ENCODE measurements at regions not wholly inside any gene's neighbourhood (a gene's known extent, or its start where the extent isn't known, plus 50 kb on each side); places are given as distances from the start of the nearest gene placed in this dataset.

DNA sequence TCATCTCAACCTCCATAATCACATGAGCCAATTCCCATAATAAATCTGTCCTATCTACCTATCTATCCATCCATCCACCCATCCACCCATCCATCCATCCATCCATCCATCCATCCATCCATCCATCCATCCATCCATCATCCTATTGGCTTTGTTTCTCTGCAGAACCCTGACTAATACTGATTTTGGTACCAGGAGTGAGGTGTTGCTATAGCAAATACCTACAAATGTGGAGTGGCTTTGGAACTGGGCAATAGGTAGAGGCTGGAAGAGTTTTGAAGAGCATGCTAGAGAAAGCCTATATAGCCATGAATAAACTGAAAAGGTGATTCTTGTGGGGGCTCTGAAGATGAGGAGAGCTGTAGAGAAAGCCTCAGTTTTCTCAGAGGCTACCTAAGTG, 88.7 kb upstream of the ANKRD28 start:
- intact Hi-C loops (cut with DNase I; ENCODE audit: low total_unique reads): no loop called here
- H3K9me3 ChIP-seq: no peaks in the 10 kb centered on the region
- DNase-seq: no peak

DNA sequence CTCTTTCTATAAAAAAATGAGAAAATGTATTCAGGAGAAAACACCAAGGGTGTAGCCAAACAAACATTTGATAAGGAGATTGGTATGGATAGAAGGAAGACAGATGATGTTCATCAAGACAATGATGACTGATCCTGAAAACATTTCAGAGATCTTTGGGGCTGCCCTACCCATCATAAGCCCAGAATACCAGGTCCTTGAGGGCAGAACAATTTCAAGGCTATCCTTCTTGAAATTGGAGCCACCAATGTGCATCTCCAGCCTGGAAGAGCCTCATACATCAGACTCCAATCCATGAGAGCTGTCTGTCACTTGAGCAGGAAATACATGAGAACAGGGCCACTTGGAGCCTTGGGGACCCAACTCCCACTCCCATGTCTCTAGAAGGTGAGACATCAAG, 89.5 kb upstream of the ANKRD28 start:
- H3K27me3 ChIP-seq: no peaks in the 10 kb centered on the region
- no peak for DNase-seq
- H3K4me1 ChIP-seq: peaks cover 0 to 4% (median 1%) of the 10 kb centered on the region in 4 donors
- H3K36me3 ChIP-seq: no peaks in the 10 kb centered on the region
- no peaks in the 10 kb centered on the region for H3K9me3 ChIP-seq
- intact Hi-C loops (cut with DNase I; ENCODE audit: low total_unique reads): no loop called here
- TF ChIP-seq POLR2AphosphoS5 (IDR thresholded peaks at IDR 0.05) (no peak), EP300 (IDR thresholded peaks at IDR 0.05) (no peak)
- no peak overlapping the region for H3K27ac ChIP-seq
- no peak overlapping the region for H3K4me3 ChIP-seq

More for the DNA sequence above, 88.7 kb upstream of the ANKRD28 start:
- Histone ChIP-seq H3K4me1 (no peaks in the 10 kb centered on the region), H3K27ac (no peak overlapping the region), H3K4me3 (no peak overlapping the region), H3K27me3 (no peaks in the 10 kb centered on the region), H3K36me3 (no peaks in the 10 kb centered on the region)
- TF ChIP-seq POLR2A (IDR thresholded peaks at IDR 0.05) (no peak), CTCF (IDR thresholded peaks at IDR 0.05) (no peak)

DNA sequence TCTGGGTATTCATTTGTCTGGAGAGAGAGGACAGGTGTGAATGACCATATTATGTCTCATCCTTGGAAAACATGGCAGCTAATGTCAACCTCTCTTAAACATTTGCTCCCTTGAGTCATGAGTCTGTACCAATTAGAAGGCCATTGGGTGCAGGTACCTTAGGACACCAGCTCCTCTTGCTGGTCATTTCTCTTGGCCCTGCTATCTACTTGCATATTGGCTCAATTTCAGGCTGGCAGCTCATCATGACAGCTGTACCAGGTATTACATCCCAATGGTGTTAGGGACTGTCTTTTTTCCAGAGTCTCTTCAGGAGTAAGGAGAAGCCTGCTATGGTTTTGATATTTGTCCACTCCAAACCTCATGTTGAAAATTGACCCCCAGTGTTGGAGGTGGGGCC, 92.2 kb upstream of the ANKRD28 start:
- Histone ChIP-seq H3K4me1 (peaks cover 0 to 27% (median 11%) of the 10 kb centered on the region in 4 donors), H3K27me3 (no peaks in the 10 kb centered on the region), H3K27ac (no peak overlapping the region), H3K9me3 (no peaks in the 10 kb centered on the region), H3K36me3 (no peaks in the 10 kb centered on the region), H3K4me3 (no peak overlapping the region)
- intact Hi-C loops (cut with DNase I; ENCODE audit: low total_unique reads): no loop called here
- DNase-seq: no peak
- TF ChIP-seq POLR2A (IDR thresholded peaks at IDR 0.05): no peak

GRCh38 chr3:15892311-15893227, 94.8 kb upstream of the ANKRD28 start:
- no peaks in the 10 kb centered on the region for H3K36me3 ChIP-seq
- H3K27me3 ChIP-seq: no peaks in the 10 kb centered on the region
- H3K4me3 ChIP-seq: no peak overlapping the region
- no peak for TF ChIP-seq CTCF (IDR thresholded peaks at IDR 0.05)
- intact Hi-C loops (cut with DNase I; ENCODE audit: low total_unique reads): no loop called here
- DNase-seq: no peak
- H3K4me1 ChIP-seq: peaks cover 0 to 27% (median 11%) of the 10 kb centered on the region in 4 donors
- peaks cover 0 to 3% (median 0%) of the 10 kb centered on the region in 4 donors for H3K9me3 ChIP-seq
- 35 to 51% (median 50%) methylated on average over 3 of the region's 3 CpGs for WGBS, 5 donors
- peak overlapping the region in 2 of 5 donors; percentile 14 to 20 for H3K27ac ChIP-seq

DNA sequence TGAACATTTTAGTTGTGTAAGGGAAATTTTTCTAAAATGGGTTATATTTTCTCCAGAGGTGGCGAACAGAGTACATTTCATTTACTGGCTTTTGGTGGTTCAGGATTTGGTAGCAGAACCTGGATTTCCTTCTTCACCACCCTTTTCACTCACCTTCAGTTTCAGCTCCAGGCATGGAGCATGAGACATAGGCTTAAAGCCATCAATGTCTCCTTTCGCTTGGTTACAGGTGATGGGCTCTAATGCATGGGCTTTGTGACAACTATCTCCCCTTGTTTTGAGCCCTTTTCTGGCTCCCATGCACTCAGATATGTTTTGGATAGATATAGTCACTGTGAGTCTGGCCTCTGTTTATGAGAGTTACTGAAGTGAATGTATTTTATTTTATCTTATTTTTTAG, 96.6 kb upstream of the ANKRD28 start:
- no peak for DNase-seq
- 88 to 94% (median 91%) methylated on average over 2 of the region's 2 CpGs for WGBS, 5 donors
- H3K4me3 ChIP-seq: no peak overlapping the region
- no peaks in the 10 kb centered on the region for H3K36me3 ChIP-seq
- intact Hi-C loops (cut with DNase I; ENCODE audit: low total_unique reads): no loop called here
- peaks cover 0 to 3% (median 0%) of the 10 kb centered on the region in 4 donors for H3K9me3 ChIP-seq
- H3K27ac ChIP-seq: peak overlapping the region in 2 of 5 donors; percentile 14 to 20
- H3K4me1 ChIP-seq: peaks cover 0 to 27% (median 11%) of the 10 kb centered on the region in 4 donors
- H3K27me3 ChIP-seq: no peaks in the 10 kb centered on the region
- TF ChIP-seq CTCF (IDR thresholded peaks at IDR 0.05) (no peak), POLR2AphosphoS5 (IDR thresholded peaks at IDR 0.05) (no peak), EP300 (IDR thresholded peaks at IDR 0.05) (no peak), POLR2A (IDR thresholded peaks at IDR 0.05) (no peak)
